GM06990 (cell line): ENCODE measurements at regions not wholly inside any gene's neighbourhood (a gene's known extent, or its start where the extent isn't known, plus 50 kb on each side); places are given as distances from the start of the nearest gene placed in this dataset.

Experiments
- DNase-seq: peaks from one replicate; pipeline ENCODE4 v3.0.0-alpha.2; 2011; ENCODE audit not compliant: insufficient read length; ENCODE audit errors: extremely low read depth
- H3K27me3 ChIP-seq: replicated peaks from 2 replicates; pipeline ENCODE4 v1.6.0; 2011; ENCODE audit warnings: low read length; ENCODE audit not compliant: control insufficient read depth, insufficient read depth
- H3K36me3 ChIP-seq: 2 replicates; pipeline ENCODE4 v1.5.1; 2011; ENCODE audit warnings: low read length; ENCODE audit not compliant: control insufficient read depth, insufficient read depth
- H3K4me3 ChIP-seq: replicated peaks from 2 replicates; pipeline ENCODE4 v1.5.1; 2011; ENCODE audit warnings: low read depth, mild to moderate bottlenecking, control low read depth, low read length
- CTCF ChIP-seq: IDR thresholded peaks from 2 replicates; pipeline ENCODE4 v1.5.1; 2011; ENCODE audit warnings: low read length, control low read depth, mild to moderate bottlenecking, inconsistent platforms; ENCODE audit not compliant: insufficient read depth, poor library complexity, severe bottlenecking

GRCh38 chr6:106796781-106797180 lies 167.4 kb downstream of the QRSL1 start:
- Histone ChIP-seq H3K36me3 (no peaks in the 10 kb centered on the region), H3K4me3 (no peak overlapping the region), H3K27me3 (no peaks in the 10 kb centered on the region)
- no peak for DNase-seq
- TF ChIP-seq CTCF, result no peak

GRCh38 chr6:106794129-106794528 lies 164.8 kb downstream of the QRSL1 start:
- Histone ChIP-seq H3K27me3 (no peaks in the 10 kb centered on the region), H3K4me3 (no peak overlapping the region), H3K36me3 (no peaks in the 10 kb centered on the region)
- no peak for DNase-seq
- TF ChIP-seq CTCF, result no peak

DNA sequence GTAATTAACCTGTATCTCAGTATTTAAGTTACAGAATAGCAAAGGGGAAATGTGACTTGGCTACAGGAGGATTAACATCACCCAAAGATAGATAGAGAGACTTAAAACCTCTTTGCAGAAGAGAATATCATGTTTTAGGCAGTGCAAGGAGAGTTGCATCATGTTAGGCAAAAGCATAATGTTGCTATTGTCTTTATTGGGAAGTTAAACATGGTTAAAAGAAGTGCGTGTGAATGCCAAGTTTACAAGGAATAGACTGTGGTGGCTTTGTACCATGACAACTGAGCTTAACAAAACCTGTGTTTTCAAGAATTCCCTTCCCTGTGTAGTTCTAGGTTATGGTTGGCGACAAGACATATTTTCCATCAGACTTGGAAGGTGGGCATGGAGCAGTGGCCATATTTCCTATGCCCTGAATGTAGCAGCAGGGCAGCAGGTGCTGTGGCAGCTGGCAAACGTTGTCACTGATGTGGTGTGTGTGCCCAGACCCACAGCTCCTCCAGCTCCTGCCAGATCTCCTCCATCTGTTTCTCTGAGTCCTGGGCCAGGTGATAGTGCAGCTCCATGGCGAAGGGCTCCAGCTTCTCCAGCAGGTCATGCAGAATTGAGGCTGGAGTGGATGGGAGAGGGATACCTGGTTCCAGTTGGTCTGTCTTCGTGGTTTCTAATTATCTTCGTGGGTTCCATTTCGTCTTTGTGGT lies 163.3 kb downstream of the QRSL1 start:
- H3K36me3 ChIP-seq, result no peaks in the 10 kb centered on the region
- H3K4me3 ChIP-seq, result no peak overlapping the region
- no peaks in the 10 kb centered on the region for H3K27me3 ChIP-seq
- TF ChIP-seq CTCF, result no peak
- DNase-seq, result no peak

DNA sequence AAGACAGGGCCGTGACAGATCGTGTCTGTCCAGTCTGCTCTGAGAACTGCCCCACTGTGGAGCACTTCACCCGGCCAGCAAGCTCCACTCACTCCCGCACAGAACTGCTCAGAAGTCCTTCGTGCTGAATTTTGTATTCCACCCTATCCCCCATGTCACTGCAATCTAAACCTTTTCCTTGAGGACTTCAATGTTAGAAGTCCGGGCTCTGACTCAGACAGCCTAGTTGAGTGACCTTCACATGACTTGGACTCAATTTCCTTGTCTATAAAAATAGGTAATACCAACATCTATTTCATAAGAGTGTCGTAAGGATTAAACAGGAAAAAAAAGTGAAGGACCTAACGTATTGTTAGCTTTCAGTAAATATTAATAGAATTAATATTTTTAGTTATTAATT lies 161.6 kb downstream of the QRSL1 start:
- no peak for TF ChIP-seq CTCF
- no peaks in the 10 kb centered on the region for H3K36me3 ChIP-seq
- DNase-seq, result no peak
- no peak overlapping the region for H3K4me3 ChIP-seq
- no peaks in the 10 kb centered on the region for H3K27me3 ChIP-seq

- TF ChIP-seq CTCF, result no peak
- Histone ChIP-seq H3K4me3 (no peak overlapping the region), H3K36me3 (no peaks in the 10 kb centered on the region), H3K27me3 (no peaks in the 10 kb centered on the region)
- no peak for DNase-seq
These were observed 160.9 kb downstream of the QRSL1 start for GRCh38 chr6:106790149-106790770.
